ENCODE measurements at regions not wholly inside any gene's neighbourhood (a gene's known extent, or its start where the extent isn't known, plus 50 kb on each side); places are given as distances from the start of the nearest gene placed in this dataset.

DNA sequence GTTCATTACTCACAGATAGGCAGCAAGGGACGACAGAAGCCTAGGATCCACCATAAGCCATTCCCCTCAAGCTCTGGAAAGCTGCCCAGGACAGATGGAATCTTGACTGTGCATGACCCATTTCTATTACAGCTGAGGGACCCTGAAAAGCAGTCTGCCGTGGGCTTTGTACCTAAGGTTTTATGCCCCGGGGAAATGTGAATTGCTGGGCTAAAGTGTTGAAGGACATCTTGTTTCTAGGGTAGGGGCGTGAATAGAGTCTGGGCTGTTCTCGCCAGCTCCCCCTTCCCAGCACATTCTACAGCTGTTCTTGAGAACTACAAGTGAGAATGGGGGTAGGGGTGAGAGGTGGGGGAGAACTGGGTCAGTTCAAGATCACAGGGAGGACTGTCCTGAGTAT is 53.6 kb upstream of the TMTC4 start:
- intact Hi-C loops (cut with DNase I, micrococcal nuclease) = loop anchor here in 1 of 2 donors (10.0 kb wide), 1 partner anchor 377 kb away; no protein-coding TSS in a partner anchor
- TF ChIP-seq, protein P1, sequence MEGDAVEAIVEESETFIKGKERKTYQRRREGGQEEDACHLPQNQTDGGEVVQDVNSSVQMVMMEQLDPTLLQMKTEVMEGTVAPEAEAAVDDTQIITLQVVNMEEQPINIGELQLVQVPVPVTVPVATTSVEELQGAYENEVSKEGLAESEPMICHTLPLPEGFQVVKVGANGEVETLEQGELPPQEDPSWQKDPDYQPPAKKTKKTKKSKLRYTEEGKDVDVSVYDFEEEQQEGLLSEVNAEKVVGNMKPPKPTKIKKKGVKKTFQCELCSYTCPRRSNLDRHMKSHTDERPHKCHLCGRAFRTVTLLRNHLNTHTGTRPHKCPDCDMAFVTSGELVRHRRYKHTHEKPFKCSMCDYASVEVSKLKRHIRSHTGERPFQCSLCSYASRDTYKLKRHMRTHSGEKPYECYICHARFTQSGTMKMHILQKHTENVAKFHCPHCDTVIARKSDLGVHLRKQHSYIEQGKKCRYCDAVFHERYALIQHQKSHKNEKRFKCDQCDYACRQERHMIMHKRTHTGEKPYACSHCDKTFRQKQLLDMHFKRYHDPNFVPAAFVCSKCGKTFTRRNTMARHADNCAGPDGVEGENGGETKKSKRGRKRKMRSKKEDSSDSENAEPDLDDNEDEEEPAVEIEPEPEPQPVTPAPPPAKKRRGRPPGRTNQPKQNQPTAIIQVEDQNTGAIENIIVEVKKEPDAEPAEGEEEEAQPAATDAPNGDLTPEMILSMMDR (IDR thresholded peaks at IDR 0.05) = no peak
- Histone ChIP-seq H3K36me3 (ENCODE audit: low read depth) (no peaks in the 10 kb centered on the region), H3K4me3 (no peak overlapping the region), H3K4me1 (ENCODE audit: low read depth) (no peaks in the 10 kb centered on the region), H3K9me3 (no peaks in the 10 kb centered on the region)
- ATAC-seq = no peak
- no peak for DNase-seq

- H3K36me3 ChIP-seq (ENCODE audit: low read depth) = no peaks in the 10 kb centered on the region
- no peaks in the 10 kb centered on the region for H3K4me1 ChIP-seq (ENCODE audit: low read depth)
- intact Hi-C loops (cut with DNase I, micrococcal nuclease) = loop anchor here in 1 of 2 donors (10.0 kb wide), 1 partner anchor 379 kb away; no protein-coding TSS in a partner anchor
Measured at GRCh38 chr13:100725472-100725871, 50.9 kb upstream of the TMTC4 start.

GRCh38 chr13:100724568-100724967 is 50.0 kb upstream of the TMTC4 start:
- TF ChIP-seq, protein P1 (IDR thresholded peaks at IDR 0.05) = no peak
- H3K4me1 ChIP-seq (ENCODE audit: low read depth) = no peaks in the 10 kb centered on the region
- DNase-seq = no peak
- H3K36me3 ChIP-seq (ENCODE audit: low read depth) = no peaks in the 10 kb centered on the region
- intact Hi-C loops (cut with DNase I, micrococcal nuclease) = loop anchor here in 1 of 2 donors (10.0 kb wide), 1 partner anchor 380 kb away; no protein-coding TSS in a partner anchor
- ATAC-seq = no peak
- no peak overlapping the region for H3K4me3 ChIP-seq
- H3K9me3 ChIP-seq = no peaks in the 10 kb centered on the region

More at GRCh38 chr13:100725472-100725871, 50.9 kb upstream of the TMTC4 start:
- Histone ChIP-seq H3K9me3 (no peaks in the 10 kb centered on the region), H3K4me3 (no peak overlapping the region)
- TF ChIP-seq, protein P1 (IDR thresholded peaks at IDR 0.05) = no peak
- ATAC-seq = no peak
- DNase-seq = no peak
